ENCODE measurements at regions not wholly inside any gene's neighbourhood (a gene's known extent, or its start where the extent isn't known, plus 50 kb on each side); places are given as distances from the start of the nearest gene placed in this dataset.

DNA sequence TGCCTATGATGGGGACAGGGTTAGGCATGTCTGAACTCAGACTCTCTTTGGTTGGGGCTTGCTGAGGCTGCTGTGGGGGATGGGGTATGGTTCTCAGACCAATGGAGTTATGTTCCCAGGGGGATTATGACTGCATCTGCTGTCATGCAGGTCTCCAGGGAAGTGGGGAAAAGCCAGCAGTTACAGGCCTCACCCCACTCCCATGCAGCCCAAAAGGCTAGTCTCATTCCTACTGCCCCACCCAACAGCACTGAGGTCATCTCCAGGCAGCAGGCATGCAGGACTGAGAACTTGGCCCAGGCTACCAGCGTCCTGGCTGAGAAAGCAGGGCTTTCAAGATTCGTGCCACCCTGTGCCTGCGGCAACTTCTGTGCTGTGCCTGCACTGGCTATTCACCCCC, 373.3 kb downstream of the HTR7 start:
- H3K9me3 Mint-ChIP-seq, result no peaks in the 10 kb centered on the region
- CTCF ChIA-PET, result no interaction called here
- peak; percentile 75 for ATAC-seq

DNA sequence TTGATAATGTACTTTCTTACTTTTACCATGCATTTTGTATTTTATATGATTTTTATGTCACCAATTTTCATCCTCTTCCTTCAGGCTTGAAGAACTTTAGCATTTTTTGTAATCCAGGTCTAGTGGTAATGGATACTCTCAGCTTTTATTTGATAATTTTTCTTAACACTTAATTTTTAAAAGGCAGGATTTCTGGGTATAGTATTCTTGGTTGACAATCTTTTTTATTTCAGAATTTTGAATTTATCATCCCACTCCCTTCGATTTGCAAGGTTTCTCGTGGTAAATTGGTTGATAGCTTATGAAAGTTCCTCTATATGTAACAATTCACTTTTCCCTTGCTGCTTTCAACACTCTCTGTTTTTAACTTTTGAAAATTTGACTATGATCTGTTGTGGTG, 363.7 kb downstream of the HTR7 start:
- no peaks in the 10 kb centered on the region for H3K4me1 Mint-ChIP-seq
- H3K27ac Mint-ChIP-seq, result no peak overlapping the region
- H3K27me3 Mint-ChIP-seq (ENCODE audit: low read depth), result peaks cover 7% of the 10 kb centered on the region
- ChIA-PET CTCF (no interaction called here), POLR2A (no interaction called here)
- DNase-seq (ENCODE audit: low spot score), result no peak
- H3K4me3 Mint-ChIP-seq, result no peak overlapping the region
- H3K9me3 Mint-ChIP-seq, result peaks cover 46% of the 10 kb centered on the region
- H3K36me3 Mint-ChIP-seq, result peaks cover 17% of the 10 kb centered on the region
- no peak for ATAC-seq
- TF ChIP-seq ZNF416 (CRISPR knock-in tag; IDR thresholded peaks at IDR 0.05), result no peak

More for the DNA sequence above, 373.3 kb downstream of the HTR7 start:
- H3K4me1 Mint-ChIP-seq, result peaks cover 16% of the 10 kb centered on the region
- H3K27me3 Mint-ChIP-seq (ENCODE audit: low read depth), result peaks cover 58% of the 10 kb centered on the region
- no peak overlapping the region for H3K27ac Mint-ChIP-seq
- no peaks in the 10 kb centered on the region for H3K36me3 Mint-ChIP-seq
- H3K4me3 Mint-ChIP-seq, result no peak overlapping the region
- peak; percentile 16 for DNase-seq (ENCODE audit: low spot score)
- TF ChIP-seq, protein P1, sequence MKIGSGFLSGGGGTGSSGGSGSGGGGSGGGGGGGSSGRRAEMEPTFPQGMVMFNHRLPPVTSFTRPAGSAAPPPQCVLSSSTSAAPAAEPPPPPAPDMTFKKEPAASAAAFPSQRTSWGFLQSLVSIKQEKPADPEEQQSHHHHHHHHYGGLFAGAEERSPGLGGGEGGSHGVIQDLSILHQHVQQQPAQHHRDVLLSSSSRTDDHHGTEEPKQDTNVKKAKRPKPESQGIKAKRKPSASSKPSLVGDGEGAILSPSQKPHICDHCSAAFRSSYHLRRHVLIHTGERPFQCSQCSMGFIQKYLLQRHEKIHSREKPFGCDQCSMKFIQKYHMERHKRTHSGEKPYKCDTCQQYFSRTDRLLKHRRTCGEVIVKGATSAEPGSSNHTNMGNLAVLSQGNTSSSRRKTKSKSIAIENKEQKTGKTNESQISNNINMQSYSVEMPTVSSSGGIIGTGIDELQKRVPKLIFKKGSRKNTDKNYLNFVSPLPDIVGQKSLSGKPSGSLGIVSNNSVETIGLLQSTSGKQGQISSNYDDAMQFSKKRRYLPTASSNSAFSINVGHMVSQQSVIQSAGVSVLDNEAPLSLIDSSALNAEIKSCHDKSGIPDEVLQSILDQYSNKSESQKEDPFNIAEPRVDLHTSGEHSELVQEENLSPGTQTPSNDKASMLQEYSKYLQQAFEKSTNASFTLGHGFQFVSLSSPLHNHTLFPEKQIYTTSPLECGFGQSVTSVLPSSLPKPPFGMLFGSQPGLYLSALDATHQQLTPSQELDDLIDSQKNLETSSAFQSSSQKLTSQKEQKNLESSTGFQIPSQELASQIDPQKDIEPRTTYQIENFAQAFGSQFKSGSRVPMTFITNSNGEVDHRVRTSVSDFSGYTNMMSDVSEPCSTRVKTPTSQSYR (CRISPR knock-in tag; IDR thresholded peaks at IDR 0.05), result no peak
- TF ChIP-seq ZNF671 (CRISPR knock-in tag; IDR thresholded peaks at IDR 0.05) (no peak), FOXJ3 (CRISPR knock-in tag; IDR thresholded peaks at IDR 0.05; ENCODE audit: borderline replicate concordance) (no peak), OVOL2 (CRISPR knock-in tag; IDR thresholded peaks at IDR 0.05; ENCODE audit: borderline replicate concordance) (no peak), MYBL2 (CRISPR knock-in tag; IDR thresholded peaks at IDR 0.05) (no peak), ZNF232 (CRISPR knock-in tag; IDR thresholded peaks at IDR 0.05) (no peak)
- TF ChIP-seq, protein P2, sequence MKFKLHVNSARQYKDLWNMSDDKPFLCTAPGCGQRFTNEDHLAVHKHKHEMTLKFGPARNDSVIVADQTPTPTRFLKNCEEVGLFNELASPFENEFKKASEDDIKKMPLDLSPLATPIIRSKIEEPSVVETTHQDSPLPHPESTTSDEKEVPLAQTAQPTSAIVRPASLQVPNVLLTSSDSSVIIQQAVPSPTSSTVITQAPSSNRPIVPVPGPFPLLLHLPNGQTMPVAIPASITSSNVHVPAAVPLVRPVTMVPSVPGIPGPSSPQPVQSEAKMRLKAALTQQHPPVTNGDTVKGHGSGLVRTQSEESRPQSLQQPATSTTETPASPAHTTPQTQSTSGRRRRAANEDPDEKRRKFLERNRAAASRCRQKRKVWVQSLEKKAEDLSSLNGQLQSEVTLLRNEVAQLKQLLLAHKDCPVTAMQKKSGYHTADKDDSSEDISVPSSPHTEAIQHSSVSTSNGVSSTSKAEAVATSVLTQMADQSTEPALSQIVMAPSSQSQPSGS (CRISPR knock-in tag; IDR thresholded peaks at IDR 0.05; ENCODE audit: borderline replicate concordance, low read depth), result no peak
- TF ChIP-seq, protein P3, sequence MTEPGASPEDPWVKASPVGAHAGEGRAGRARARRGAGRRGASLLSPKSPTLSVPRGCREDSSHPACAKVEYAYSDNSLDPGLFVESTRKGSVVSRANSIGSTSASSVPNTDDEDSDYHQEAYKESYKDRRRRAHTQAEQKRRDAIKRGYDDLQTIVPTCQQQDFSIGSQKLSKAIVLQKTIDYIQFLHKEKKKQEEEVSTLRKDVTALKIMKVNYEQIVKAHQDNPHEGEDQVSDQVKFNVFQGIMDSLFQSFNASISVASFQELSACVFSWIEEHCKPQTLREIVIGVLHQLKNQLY (CRISPR knock-in tag; IDR thresholded peaks at IDR 0.05), result no peak
- TF ChIP-seq, protein P4, sequence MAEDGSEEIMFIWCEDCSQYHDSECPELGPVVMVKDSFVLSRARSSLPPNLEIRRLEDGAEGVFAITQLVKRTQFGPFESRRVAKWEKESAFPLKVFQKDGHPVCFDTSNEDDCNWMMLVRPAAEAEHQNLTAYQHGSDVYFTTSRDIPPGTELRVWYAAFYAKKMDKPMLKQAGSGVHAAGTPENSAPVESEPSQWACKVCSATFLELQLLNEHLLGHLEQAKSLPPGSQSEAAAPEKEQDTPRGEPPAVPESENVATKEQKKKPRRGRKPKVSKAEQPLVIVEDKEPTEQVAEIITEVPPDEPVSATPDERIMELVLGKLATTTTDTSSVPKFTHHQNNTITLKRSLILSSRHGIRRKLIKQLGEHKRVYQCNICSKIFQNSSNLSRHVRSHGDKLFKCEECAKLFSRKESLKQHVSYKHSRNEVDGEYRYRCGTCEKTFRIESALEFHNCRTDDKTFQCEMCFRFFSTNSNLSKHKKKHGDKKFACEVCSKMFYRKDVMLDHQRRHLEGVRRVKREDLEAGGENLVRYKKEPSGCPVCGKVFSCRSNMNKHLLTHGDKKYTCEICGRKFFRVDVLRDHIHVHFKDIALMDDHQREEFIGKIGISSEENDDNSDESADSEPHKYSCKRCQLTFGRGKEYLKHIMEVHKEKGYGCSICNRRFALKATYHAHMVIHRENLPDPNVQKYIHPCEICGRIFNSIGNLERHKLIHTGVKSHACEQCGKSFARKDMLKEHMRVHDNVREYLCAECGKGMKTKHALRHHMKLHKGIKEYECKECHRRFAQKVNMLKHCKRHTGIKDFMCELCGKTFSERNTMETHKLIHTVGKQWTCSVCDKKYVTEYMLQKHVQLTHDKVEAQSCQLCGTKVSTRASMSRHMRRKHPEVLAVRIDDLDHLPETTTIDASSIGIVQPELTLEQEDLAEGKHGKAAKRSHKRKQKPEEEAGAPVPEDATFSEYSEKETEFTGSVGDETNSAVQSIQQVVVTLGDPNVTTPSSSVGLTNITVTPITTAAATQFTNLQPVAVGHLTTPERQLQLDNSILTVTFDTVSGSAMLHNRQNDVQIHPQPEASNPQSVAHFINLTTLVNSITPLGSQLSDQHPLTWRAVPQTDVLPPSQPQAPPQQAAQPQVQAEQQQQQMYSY (CRISPR knock-in tag; IDR thresholded peaks at IDR 0.05), result no peak
- POLR2A ChIA-PET, result no interaction called here

DNA sequence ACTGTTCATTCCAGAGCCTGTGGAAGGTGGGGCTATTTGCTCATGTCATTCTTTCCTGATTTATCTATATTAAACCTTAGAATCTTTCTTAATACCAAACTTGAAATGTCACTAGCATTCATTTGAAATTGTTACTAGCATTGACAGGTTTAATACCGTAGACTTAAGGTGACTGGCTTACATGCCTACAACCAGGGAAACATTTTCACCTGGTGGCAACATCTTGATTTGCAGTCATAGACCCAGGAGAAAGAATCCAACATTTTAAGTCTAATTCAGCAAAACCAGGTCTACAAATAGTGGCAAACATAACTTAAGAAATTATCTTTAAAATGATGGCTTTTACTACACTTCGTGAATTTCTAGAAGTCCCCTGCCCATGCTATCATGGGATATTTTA, 353.7 kb downstream of the HTR7 start:
- Mint-ChIP-seq H3K27ac (no peak overlapping the region), H3K36me3 (no peaks in the 10 kb centered on the region)
- ATAC-seq, result peak; percentile 65

More for the DNA sequence above, 353.7 kb downstream of the HTR7 start:
- no peak for DNase-seq (ENCODE audit: low spot score)
- H3K4me3 Mint-ChIP-seq, result no peak overlapping the region
- ChIA-PET CTCF (no interaction called here), POLR2A (no interaction called here)
- H3K27me3 Mint-ChIP-seq (ENCODE audit: low read depth), result no peaks in the 10 kb centered on the region
- no peaks in the 10 kb centered on the region for H3K4me1 Mint-ChIP-seq
- TF ChIP-seq, protein P5, sequence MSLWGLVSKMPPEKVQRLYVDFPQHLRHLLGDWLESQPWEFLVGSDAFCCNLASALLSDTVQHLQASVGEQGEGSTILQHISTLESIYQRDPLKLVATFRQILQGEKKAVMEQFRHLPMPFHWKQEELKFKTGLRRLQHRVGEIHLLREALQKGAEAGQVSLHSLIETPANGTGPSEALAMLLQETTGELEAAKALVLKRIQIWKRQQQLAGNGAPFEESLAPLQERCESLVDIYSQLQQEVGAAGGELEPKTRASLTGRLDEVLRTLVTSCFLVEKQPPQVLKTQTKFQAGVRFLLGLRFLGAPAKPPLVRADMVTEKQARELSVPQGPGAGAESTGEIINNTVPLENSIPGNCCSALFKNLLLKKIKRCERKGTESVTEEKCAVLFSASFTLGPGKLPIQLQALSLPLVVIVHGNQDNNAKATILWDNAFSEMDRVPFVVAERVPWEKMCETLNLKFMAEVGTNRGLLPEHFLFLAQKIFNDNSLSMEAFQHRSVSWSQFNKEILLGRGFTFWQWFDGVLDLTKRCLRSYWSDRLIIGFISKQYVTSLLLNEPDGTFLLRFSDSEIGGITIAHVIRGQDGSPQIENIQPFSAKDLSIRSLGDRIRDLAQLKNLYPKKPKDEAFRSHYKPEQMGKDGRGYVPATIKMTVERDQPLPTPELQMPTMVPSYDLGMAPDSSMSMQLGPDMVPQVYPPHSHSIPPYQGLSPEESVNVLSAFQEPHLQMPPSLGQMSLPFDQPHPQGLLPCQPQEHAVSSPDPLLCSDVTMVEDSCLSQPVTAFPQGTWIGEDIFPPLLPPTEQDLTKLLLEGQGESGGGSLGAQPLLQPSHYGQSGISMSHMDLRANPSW (CRISPR knock-in tag; conservative IDR thresholded peaks at IDR 0.05; ENCODE audit: low read depth), result no peak
- TF ChIP-seq ZNF138 (CRISPR knock-in tag; conservative IDR thresholded peaks at IDR 0.05) (no peak), GRHL2 (CRISPR knock-in tag; IDR thresholded peaks at IDR 0.05; ENCODE audit: insufficient replicate concordance, severe bottlenecking) (no peak)
- H3K9me3 Mint-ChIP-seq, result peaks cover 11% of the 10 kb centered on the region; the same call in 1 of the 2 replicates

Data from WTC11 (cell line).